ENCODE measurements at regions not wholly inside any gene's neighbourhood (a gene's known extent, or its start where the extent isn't known, plus 50 kb on each side); places are given as distances from the start of the nearest gene placed in this dataset.
"Not testable (repeated sequence)": the region's sequence is repeated elsewhere in the genome, so short reads cannot be mapped to it uniquely, and the experiment has no call there.

DNA sequence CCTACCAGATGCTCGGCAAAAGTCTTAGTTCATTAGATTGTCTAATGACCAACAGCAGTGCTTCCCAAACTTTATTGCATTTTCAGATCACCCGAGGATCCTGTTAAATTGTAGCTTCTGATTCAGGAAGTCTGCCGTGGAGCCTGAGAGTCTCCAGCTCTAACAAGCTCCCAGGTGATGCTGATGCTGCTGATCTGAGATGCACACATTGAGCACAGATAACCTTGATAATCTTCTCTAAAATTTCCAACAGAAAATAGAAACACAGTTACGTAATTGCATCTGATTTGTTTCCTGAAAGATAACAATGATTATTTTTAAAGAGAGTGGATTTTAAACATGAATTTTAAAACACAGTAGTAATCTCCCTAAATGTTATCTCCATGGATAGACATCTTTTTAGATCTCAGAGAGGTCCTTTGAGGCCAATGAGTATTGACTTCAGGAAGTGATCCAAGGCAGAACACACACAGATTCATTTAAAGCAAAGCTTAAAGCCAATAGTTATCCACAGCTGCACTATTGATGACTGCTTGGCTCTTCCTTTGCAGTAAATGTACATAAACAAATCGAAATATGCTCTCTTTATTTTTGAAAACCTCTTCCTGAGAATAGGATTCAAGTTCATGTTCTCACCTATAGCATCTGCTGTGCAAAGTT lies 122.8 kb upstream of the TNPO1 start:
- CTCF ChIA-PET = no interaction called here
- POLR2A ChIA-PET = no interaction called here

DNA sequence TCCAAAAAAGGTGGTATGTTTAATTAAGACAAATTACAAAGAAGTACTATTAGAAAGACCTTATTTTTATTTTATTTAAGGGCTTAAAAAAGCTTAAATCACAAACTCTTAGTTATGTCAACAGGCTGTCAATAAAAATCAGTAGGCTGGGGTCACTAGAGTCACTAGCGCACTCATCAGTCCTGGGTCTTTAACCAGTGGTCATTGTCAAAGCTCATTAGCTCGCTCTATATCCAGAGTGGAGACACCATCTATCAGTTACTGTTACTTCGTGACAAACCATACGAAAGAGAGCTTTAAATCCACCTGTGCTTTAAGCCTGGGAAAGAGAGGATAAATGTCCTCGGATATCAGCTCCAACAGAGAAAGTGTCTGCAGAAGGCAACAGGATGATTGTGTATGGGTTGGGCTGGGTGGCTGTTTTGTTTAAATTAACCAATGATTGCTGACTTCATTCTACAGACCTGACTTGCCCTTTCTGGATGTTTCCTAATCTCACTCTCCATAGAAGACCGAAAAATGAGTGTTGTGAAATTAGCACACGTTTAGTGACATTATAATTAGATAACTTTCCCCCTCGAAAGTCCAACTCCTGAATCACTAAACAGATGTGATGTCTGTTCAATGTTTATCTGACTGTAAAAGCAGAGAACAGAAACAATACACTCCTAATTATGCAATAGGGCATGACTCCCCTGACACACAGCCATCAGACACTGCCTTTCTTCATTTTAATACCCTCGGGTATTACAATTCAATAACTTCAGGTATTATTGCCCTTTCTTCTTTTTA lies 123.6 kb upstream of the TNPO1 start:
- ChIA-PET CTCF (no interaction called here), POLR2A (no interaction called here)

DNA sequence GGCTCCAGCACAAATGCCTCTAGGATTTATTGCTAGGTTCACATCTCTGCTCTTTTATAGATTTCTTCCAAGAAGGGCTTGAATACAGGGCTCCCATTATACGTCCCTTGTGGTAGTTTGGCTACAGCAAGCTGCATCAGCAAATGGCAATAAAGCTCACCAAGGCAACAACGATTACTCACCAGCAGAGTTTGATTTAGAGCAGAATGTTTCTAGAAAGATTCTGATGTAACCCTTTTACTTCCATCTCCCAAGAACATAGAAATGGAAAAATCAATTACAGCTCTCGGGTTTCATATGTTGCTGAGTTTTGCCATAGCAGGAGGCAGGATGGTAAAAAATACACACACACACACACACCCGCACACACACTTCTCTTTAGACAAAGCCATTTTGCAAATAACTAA lies 124.2 kb upstream of the TNPO1 start:
- CTCF ChIA-PET = no interaction called here

GRCh38 chr5:72691751-72692150 lies 124.7 kb upstream of the TNPO1 start:
- CTCF ChIA-PET = no interaction called here
- POLR2A ChIA-PET = no interaction called here

More for the DNA sequence above, 124.2 kb upstream of the TNPO1 start:
- POLR2A ChIA-PET = no interaction called here

GRCh38 chr5:72688916-72689315 lies 127.5 kb upstream of the TNPO1 start:
- ChIA-PET CTCF (no interaction called here), POLR2A (no interaction called here)

DNA sequence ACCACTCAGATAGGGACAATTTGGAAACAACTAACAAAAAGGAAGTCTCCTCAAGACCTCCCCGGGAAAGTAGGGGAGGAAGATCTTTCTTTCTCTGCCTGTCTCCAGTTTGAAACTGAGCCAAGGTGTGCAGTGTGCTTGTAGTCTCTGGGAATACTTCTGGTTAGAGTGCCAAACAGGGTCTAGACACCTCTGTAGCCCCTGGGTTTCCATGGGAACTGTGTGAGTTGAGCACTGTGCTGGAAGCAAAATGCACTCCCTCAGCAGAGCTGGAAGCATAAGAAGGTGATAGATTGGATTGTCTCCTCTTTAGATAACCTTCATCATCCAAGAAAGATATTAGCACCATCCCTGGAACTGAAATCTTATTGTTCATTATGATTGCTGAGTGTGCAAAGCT lies 129.2 kb upstream of the TNPO1 start:
- ChIA-PET CTCF (no interaction called here), POLR2A (no interaction called here)

- POLR2A ChIA-PET = no interaction called here
- CTCF ChIA-PET = no interaction called here
Measured at GRCh38 chr5:72682561-72682960, 133.9 kb upstream of the TNPO1 start.

GRCh38 chr5:72681781-72682180 lies 134.7 kb upstream of the TNPO1 start:
- ChIA-PET POLR2A (no interaction called here), CTCF (no interaction called here)

DNA sequence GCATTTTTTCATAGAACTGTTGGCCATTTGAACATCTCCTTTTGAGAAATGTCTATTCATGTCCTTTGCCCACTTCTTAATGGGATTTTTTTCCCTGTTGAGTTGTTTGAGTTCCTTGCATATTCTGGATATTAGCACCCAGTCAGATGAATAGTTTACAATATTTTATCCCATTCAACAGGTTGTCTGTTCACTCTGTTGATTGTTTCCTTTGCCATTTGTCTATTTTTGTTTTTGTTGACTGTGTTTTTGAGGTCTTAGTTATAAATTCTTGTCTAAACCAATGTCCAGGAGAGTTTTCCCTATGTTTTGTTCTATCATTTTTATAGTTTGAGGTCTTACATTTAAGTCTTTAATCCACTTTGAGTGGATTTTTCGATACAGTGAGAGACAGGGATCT lies 139.0 kb upstream of the TNPO1 start:
- ChIA-PET CTCF (no interaction called here), POLR2A (no interaction called here)

DNA sequence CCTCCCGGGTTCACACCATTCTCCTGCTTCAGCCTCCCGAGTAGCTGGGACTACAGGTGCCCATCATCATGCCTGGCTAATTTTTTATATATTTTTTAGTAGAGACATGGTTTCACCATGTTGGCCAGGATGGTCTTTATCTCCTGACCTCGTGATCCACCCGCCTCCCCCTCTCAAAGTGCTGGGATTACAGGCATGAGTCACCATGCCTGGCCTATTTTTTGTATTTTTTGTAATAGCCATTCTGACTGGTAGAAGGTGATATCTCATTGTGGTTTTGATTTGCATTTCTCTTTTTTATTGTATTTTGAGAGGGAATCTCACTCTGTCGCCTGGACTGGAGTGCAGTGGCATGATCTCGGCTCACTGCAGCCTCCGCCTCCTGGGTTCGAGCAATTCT lies 139.6 kb upstream of the TNPO1 start:
- CTCF ChIA-PET, POLR2A ChIA-PET: not testable (repeated sequence)

DNA sequence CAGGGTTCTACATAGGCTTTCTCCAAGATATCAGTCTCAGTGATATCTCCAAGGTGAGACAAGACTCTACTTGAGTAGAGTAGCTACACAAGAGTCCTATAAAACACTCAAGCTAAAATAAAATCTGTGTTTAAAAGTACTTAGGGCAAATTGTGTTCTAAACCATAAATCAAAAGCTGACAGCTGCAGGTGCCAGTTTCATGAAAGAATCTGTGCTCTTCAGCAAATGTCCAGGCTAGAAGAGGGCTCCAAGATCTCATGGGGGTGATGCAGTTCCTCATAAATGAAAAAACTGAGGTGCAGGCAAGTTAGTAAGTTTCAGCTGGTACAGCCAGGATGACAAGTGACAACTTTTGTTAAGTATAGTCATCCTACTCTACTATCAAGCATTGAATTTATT lies 142.8 kb upstream of the TNPO1 start:
- ChIA-PET CTCF (interaction anchor here (0.6 kb wide), 1 partner anchor 489 kb away, joined by 3 read pairs; no protein-coding TSS in a partner anchor), POLR2A (no interaction called here)

DNA sequence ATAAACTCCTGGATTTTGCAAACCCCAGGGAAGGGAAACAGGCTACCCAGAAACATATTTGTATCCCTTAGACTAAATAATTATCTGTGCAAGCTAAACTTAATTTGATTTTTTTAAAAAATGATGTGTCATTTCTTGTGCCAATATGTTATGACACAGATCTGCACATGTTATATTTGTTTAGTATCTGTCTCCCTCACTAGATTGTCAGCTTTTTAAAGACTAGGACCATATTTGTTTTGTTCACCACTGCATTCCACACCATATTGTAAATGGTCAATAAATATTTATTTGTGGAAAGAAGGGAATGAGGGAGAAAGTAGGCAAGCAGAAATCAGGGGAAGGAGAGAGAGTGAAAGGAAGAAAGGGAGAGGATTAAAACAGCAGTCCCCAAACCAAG lies 143.3 kb upstream of the TNPO1 start:
- POLR2A ChIA-PET = no interaction called here

DNA sequence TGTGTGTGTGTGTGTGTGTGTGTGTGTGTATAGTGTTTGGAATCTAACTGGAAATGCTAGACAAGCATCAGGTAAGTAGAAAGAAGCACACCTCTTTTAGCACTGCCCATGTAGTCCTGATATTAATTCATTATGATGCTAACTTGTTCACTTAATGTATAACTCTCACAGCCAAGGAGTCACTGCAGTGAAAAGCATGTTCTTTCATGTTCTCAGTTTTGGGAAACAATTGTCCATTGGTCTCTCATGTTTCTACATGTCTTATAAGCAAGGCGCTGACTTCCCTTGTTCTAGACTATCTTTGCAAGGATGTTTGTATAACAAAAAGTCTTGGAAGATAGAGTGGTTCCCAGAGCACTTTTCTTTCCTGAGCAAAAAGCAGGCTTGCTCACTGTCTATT lies 148.8 kb upstream of the TNPO1 start:
- CTCF ChIA-PET = no interaction called here
- POLR2A ChIA-PET = no interaction called here

More for the DNA sequence above, 143.3 kb upstream of the TNPO1 start:
- CTCF ChIA-PET = no interaction called here

DNA sequence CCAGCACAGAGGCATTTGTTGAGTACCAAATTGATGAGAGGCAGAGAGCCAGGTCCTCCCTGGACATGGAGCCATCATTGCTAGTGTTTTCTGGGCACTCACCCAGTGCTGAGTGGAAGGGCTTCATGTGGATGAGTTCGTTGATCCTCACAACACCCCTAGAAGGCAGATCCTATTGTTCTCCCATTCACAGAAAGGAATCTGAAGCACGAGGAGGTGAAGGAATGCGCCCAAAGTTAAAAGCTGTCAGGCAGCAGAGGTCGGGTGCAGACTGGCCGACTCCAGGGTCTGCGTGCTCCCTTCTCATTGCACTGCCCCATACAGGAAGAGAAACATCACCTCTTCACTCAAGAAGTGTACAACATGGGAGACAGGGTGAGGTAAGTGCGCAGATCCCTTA lies 153.5 kb upstream of the TNPO1 start:
- ChIA-PET CTCF (no interaction called here), POLR2A (no interaction called here)

GRCh38 chr5:72662305-72662704 lies 154.2 kb upstream of the TNPO1 start:
- CTCF ChIA-PET = no interaction called here
- POLR2A ChIA-PET = no interaction called here

DNA sequence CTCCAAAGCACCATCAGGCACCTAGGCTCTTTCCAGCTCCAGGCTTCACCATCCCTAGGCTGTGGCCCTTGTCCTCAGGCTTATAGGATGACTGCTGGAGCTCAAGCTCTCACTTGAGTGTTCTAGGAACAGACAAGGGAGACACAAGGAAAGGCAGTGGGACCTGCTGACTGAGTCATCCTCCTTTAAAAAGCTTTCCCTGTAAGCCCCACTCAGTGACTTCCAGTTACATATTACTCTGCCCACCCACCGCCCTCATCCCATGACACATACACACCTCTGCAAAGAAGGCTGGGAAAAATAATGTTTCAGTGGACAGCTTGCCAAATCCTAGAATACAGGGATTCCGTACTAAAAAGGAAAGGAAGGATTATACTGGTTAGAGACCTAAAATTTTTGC lies 154.2 kb upstream of the ZNF366 start:
- CTCF ChIA-PET = no interaction called here
- POLR2A ChIA-PET = no interaction called here

DNA sequence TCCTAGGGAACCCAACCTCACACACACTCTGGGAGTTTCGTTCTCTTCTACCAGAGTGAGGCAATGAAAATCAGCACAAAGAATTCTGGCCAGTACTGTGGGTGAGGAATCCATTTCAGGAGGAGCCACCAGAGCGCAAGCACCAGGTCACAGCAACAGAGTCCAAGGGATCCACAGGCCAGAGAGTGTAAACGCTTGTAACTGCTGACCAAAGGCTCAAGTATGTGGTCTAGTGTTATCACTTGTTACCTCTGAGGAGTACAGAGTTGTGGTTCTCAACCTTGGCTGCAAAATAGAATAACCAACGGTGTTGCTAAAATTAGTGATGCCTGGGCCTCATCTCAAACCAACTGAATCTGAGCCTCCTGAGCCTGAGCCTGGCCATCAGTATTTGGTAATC lies 152.5 kb upstream of the ZNF366 start:
- ChIA-PET CTCF (no interaction called here), POLR2A (no interaction called here)

DNA sequence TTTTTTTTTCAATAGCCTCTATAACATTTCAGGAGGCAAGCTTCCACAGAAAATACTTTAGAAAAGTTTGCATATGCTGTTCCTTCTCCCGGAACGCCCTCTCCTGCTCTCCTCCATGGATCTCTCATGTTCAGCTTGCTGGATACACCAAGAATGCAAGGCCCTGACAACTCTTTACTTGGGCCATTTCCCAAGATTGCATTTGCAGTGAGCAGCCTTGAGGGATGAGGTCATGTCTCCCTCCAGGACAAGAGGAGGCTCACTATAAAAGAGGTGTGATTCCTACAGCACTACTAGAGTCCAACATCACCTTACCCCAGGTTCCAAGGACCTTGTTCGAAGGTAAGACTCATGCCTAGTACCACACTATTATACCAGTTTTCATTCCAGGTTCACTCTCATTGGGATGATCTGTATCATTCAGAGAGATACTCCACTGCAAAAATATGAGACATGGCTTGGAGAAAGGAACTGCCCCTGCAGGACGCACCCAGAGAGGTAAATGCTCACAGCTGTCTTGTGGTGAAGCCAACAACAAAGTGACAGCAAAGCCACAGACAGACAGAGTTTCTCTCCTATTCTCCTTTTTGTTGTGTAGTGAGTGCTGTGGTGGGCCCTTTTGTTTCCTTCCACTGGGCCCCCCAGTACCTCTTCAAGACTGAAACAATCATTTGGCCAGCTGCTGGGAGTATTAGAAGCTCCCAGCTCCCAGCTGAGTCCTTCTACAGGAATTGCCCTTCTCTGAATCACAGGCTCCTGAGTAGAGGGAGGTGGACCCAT lies 151.7 kb upstream of the ZNF366 start:
- POLR2A ChIA-PET = no interaction called here

DNA sequence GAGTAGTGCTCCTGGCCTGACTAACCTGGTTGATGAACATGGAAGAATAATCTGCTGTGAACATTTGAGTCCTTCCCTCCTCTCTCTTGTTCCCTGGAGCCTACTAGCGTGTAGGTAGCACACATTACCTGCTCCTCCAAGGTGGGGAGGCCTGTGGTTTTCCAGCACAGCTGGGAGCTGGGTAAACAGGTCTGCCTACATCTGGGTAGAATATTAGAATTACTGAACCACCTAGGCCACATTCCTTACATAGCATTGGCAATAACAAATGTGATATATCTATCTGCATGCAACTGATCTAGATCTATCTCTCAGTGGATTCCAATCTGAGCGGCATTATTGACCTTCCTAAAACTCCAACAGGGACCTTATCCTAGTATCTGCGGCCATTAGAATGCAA lies 151.0 kb upstream of the ZNF366 start:
- ChIA-PET POLR2A (no interaction called here), CTCF (no interaction called here)

More for the DNA sequence above, 151.7 kb upstream of the ZNF366 start:
- CTCF ChIA-PET = interaction anchor here (0.7 kb wide), 1 partner anchor 870 kb away, joined by 3 read pairs; no protein-coding TSS in a partner anchor

GRCh38 chr5:72656756-72657513 lies 149.7 kb upstream of the ZNF366 start:
- ChIA-PET CTCF (no interaction called here), POLR2A (no interaction called here)

DNA sequence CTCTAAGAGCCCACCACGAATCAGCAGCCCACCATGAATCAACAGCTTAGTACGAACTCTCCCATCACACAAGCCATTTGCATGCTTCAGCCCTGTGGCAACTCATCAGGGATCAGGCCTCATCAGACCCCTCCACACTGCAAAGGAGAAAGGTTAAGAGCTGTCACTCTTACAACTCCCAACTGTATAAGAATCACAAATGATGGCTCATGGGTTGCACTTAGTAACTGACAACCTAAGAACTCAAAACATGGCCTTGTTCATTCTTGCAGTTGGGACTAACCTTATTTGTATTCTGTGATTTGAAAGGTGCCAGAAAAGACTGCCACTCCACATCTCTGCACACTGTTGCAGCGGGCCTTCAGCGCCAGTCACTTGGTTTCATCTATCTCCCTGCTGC lies 149.1 kb upstream of the ZNF366 start:
- CTCF ChIA-PET = no interaction called here

More for the DNA sequence above, 149.1 kb upstream of the ZNF366 start:
- POLR2A ChIA-PET = no interaction called here
